ENCODE measurements at regions not wholly inside any gene's neighbourhood (a gene's known extent, or its start where the extent isn't known, plus 50 kb on each side); places are given as distances from the start of the nearest gene placed in this dataset.

DNA sequence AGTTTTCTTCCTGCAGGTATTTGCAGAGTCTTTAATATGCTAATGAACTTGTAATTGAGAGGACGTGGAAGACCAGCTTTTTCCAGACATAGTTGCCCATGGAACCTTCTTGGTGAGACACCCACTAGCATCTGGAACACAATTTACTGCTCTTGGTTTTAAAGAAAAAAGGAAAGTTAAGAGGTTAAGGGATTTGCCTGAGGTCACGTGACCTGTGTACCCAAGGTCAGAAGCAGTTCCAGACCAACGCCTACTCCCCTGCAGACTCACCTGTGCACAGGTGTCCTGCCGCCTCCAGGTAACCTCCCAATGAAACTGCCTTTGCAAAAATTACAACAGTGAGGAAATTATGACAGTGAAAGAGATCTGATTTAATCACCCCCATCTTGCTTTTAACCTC lies 172.7 kb downstream of the ANAPC1 start:
- Mint-ChIP-seq H3K27me3 (ENCODE audit: low read depth) (peaks cover 42% of the 10 kb centered on the region), H3K4me3 (no peak overlapping the region), H3K27ac (no peak overlapping the region), H3K9me3 (no peaks in the 10 kb centered on the region), H3K4me1 (ENCODE audit: low read depth) (peaks cover 41% of the 10 kb centered on the region), H3K36me3 (ENCODE audit: insufficient read depth in 2 of 2) (peaks cover 0 to 2% of the 10 kb centered on the region in 2 donors)
- DNase-seq (no peak), ATAC-seq (replicated peaks in 1 of 2) (no peak)

DNA sequence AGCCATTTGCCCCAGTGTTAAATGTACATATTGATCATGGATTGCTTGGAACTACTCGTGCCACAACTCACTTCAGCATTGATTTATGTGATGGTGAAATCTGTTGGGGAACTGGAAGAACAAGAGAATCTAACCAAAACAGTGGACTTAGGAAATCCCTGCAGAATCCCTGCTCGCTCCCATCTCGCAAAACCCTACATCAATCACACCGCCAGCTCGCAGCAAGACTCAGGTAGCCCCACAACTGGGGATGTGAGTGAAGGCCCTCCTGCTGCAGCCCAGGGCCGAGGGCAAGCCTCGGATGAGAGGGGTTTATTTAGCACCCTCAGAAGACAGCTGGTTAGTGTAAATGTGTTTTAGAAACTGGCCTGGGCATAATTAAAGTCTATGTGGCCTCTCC lies 171.6 kb downstream of the ANAPC1 start:
- H3K9me3 Mint-ChIP-seq: no peaks in the 10 kb centered on the region
- no peak for ATAC-seq (replicated peaks in 1 of 2)
- H3K36me3 Mint-ChIP-seq (ENCODE audit: insufficient read depth in 2 of 2): peaks cover 0 to 2% of the 10 kb centered on the region in 2 donors
- no peak for DNase-seq
- peaks cover 42% of the 10 kb centered on the region for H3K27me3 Mint-ChIP-seq (ENCODE audit: low read depth)
- no peak overlapping the region for H3K4me3 Mint-ChIP-seq
- peaks cover 31% of the 10 kb centered on the region for H3K4me1 Mint-ChIP-seq (ENCODE audit: low read depth)
- no peak overlapping the region for H3K27ac Mint-ChIP-seq

DNA sequence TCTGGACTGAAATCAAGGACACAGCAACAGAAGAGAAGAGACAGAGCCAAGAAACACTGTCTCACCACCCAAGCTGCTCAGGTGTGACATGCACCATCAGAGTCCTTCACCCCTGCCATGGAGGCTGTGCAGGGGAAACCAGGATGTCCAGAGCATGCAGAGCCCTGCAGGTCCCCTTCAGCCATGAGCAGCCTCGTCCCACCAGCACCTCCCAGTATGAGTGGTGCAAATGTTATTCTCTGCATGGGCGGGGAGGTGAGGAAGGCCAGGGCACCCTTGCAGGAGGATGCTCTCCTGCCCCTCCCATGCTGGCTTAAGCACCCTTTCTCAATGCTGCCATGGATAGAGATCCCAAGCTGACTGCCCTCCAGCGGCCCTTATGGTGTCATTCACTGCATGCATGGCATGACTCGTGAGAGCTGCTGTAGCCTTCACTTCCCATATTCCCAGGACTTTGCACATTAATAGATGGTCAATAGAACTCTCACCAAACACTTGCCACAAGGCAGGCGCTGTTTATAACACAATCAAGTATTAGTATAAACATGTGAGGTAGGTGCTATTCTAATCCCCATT lies 171.0 kb downstream of the ANAPC1 start:
- Mint-ChIP-seq H3K9me3 (no peaks in the 10 kb centered on the region), H3K4me1 (ENCODE audit: low read depth) (peaks cover 26% of the 10 kb centered on the region), H3K4me3 (no peak overlapping the region), H3K36me3 (ENCODE audit: insufficient read depth in 2 of 2) (peaks cover 0 to 2% of the 10 kb centered on the region in 2 donors), H3K27ac (no peak overlapping the region), H3K27me3 (ENCODE audit: low read depth) (peaks cover 42% of the 10 kb centered on the region)
- DNase-seq: no peak
- ATAC-seq (replicated peaks in 1 of 2): no peak

DNA sequence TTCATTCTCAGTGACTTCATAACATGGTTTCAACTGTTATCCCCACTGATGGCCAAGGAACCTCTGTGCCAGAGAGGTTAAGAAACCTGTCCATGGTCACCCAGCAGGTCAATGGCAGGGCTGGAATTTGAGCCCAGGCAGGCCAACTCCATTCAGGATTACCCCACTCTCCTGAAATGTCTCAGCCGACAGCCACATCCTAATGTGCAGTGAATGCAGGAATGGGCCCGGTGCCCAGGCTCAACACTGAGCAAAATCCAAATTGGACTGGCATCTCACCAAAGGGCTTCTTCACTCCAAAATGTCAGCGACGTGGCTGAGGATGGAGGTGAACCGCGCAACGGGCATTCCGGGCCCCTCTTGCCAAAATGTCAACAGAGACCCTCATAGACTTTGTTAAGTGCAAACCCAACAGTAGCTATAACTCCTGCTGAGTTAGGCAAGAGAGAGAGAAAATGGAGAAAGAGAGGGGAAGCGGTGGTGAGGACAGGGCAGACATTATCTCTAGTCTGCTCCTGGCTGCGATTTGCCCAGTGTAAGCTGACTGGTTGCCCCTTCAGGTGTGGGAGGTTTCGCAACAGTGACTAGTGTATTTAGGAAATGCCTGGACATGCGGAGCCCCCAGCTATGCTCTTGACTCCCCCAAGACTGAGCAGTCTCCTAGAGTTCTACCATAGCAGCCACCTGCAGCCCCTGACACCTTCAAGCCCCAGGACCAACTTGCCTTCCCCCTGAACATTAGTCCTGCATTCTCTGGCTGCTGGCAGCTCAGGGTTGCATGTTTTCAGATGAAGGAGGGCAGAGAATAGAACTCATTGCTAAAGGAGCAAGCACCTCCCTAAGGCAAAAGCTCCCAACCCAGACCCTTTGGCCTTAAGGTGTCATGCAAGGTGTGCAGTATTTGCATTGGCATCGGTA lies 167.7 kb downstream of the ANAPC1 start:
- H3K27me3 Mint-ChIP-seq (ENCODE audit: low read depth): peaks cover 28% of the 10 kb centered on the region
- no peak for ATAC-seq (replicated peaks in 1 of 2)
- H3K4me3 Mint-ChIP-seq: no peak overlapping the region
- H3K27ac Mint-ChIP-seq: no peak overlapping the region
- DNase-seq: no peak
- H3K36me3 Mint-ChIP-seq (ENCODE audit: insufficient read depth in 2 of 2): peaks cover 0 to 2% of the 10 kb centered on the region in 2 donors
- peaks cover 16% of the 10 kb centered on the region for H3K4me1 Mint-ChIP-seq (ENCODE audit: low read depth)
- no peaks in the 10 kb centered on the region for H3K9me3 Mint-ChIP-seq

DNA sequence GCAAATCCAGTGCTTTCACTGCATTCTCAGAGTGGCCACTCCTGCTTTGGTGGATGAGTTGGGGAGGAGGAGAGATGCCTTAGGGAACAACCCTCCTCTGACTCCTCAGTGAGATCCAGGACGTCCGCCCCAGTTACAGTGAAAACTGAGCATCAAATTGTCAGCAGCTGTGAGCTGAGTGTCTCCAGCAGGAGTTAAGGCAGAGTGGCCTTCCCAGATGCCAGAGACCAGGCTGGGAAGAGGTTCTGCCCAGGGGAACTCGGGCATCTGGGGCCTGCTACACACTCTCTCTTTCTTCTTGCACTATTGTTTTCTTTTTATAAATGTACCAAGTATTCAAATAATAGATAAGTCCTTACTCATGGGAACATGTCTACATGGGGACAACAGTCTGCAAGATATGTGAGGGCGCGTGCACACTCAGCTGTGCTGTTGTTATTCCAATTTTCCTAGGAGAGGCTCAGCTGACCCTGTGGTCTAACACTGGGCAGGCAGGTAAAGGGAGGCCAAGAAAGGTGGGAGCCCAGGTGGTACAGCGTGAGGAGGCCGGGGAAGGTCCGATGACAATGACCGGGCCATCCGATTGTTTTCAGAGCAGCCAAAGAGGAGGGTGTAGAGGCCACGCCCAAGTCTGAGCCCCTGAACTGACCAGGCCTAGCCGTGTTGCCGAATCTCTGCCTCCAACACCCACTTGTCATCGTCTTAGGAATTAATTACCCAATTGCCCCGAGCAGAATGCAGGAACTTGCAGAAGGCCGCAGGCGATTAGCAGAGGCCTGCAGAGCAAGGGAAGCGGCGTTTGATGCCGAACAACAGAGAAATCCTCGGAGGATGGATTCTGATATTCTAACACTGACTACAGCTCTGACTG lies 166.9 kb downstream of the ANAPC1 start:
- H3K27me3 Mint-ChIP-seq (ENCODE audit: low read depth): peaks cover 24% of the 10 kb centered on the region
- ATAC-seq (replicated peaks in 1 of 2): no peak
- no peak overlapping the region for H3K27ac Mint-ChIP-seq
- H3K9me3 Mint-ChIP-seq: no peaks in the 10 kb centered on the region
- no peaks in the 10 kb centered on the region for H3K36me3 Mint-ChIP-seq (ENCODE audit: insufficient read depth in 2 of 2)
- H3K4me1 Mint-ChIP-seq (ENCODE audit: low read depth): peaks cover 14% of the 10 kb centered on the region
- H3K4me3 Mint-ChIP-seq: no peak overlapping the region
- DNase-seq: no peak

All from activated T-cell treated with anti-CD3 and anti-CD28 coated beads, Interleukin-2, amount 50 U/mL, for 72 hours (primary cell).